ENCODE measurements at regions not wholly inside any gene's neighbourhood (a gene's known extent, or its start where the extent isn't known, plus 50 kb on each side); places are given as distances from the start of the nearest gene placed in this dataset.

GRCh38 chr3:43217633-43218032 lies 68.7 kb upstream of the SNRK start:
- TF ChIP-seq POLR2A (IDR thresholded peaks at IDR 0.05; ENCODE audit: low read depth, low read length): no peak
- TF ChIP-seq POLR2AphosphoS5 (IDR thresholded peaks at IDR 0.05; ENCODE audit: low read depth, low read length): no peak
- TF ChIP-seq POU2F2 (IDR thresholded peaks at IDR 0.05; ENCODE audit: low read depth, low read length): no peak
- TF ChIP-seq TAF1 (IDR thresholded peaks at IDR 0.05; ENCODE audit: low read depth, low read length): no peak
